Breast epithelium (tissue), 3 donors: ENCODE measurements at regions not wholly inside any gene's neighbourhood (a gene's known extent, or its start where the extent isn't known, plus 50 kb on each side); places are given as distances from the start of the nearest gene placed in this dataset.

Experiments
- CTCF ChIP-seq, 3 donors: fragments of 450-650 bp; IDR thresholded peaks; one replicate each; pipeline ENCODE4 v1.5.1; 2016 to 2017; ENCODE audit warnings: antibody characterized with exemption in 3 of 3, mild to moderate bottlenecking in 3 of 3, moderate library complexity in 3 of 3
- POLR2A ChIP-seq: fragments of 450-650 bp; IDR thresholded peaks from one replicate; pipeline ENCODE4 v1.6.1; 2016; ENCODE audit warnings: antibody characterized with exemption, mild to moderate bottlenecking, moderate library complexity
- POLR2AphosphoS5 ChIP-seq, 3 donors: sonication (generic); formaldehyde crosslinking; IDR thresholded peaks; one replicate each; pipeline ENCODE4 v1.6.1; 2017; ENCODE audit warnings: antibody characterized with exemption in 3 of 3

- TF ChIP-seq CTCF (IDR thresholded peaks at IDR 0.05) = no peak
- TF ChIP-seq POLR2AphosphoS5 (IDR thresholded peaks at IDR 0.05) = no peak
- TF ChIP-seq POLR2A = no peak
These were observed 716.5 kb downstream of the MTRR start for GRCh38 chr5:8585230-8586018.
